GM12892 (cell line): ENCODE measurements at regions not wholly inside any gene's neighbourhood (a gene's known extent, or its start where the extent isn't known, plus 50 kb on each side); places are given as distances from the start of the nearest gene placed in this dataset.

Source experiments
- POLR2A ChIP-seq: IDR thresholded peaks from 2 replicates; pipeline ENCODE4 v1.6.1; 2011; ENCODE audit warnings: low read depth, low read length, control low read depth
- POLR2AphosphoS5 ChIP-seq: IDR thresholded peaks from 2 replicates; pipeline ENCODE4 v1.6.1; 2011; ENCODE audit warnings: low read depth, low read length, control low read depth
- TAF1 ChIP-seq: IDR thresholded peaks from 2 replicates; pipeline ENCODE4 v1.6.1; 2011; ENCODE audit warnings: low read depth, mild to moderate bottlenecking, control low read depth, low read length, borderline replicate concordance

DNA sequence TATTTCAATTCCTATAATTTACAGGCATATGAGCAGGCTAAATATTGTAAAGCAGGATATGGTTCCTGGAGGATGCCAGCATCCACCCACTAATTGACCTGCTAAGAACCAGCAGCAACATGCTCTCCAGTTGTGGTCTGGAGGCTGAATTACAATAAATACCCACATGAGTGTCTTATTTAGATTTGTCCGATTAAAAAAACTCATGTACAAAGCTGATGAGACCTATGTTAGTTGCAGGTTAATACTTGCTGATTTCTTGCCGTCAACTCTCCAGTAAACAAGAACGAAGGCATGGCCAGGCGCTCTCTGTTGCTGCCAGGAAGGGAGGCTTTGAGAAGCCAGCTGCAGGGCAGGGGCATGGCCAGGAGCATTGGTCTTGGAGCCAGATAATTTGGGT is 169.3 kb upstream of the PRICKLE1 start:
- TF ChIP-seq TAF1 (no peak), POLR2A (no peak), POLR2AphosphoS5 (no peak)
